Stomach (tissue), 8 donors: ENCODE measurements at regions not wholly inside any gene's neighbourhood (a gene's known extent, or its start where the extent isn't known, plus 50 kb on each side); places are given as distances from the start of the nearest gene placed in this dataset.
A peak's percentile ranks its signal among the peaks of the same experiment; 100 is the strongest.

Source experiments
- DNase-seq, 2 donors: peaks; one replicate each; pipeline versions ENCODE4 v3.0.0 to v3.0.0-alpha.2; 2013 to 2019
- H3K27ac ChIP-seq, 5 donors: fragments of 200-600 bp in 4 of 5; sonication (generic) in 4 of 5; one replicate each; pipeline ENCODE4 v1.5.1; 2013 to 2019; ENCODE audit warnings: mild to moderate bottlenecking in 1 of 5, moderate library complexity in 1 of 5
- H3K27me3 ChIP-seq, 3 donors: fragments of 200-600 bp; sonication (generic); one replicate each; pipeline ENCODE4 v1.5.1; 2017 to 2019; ENCODE audit warnings: mixed run types in 1 of 3
- H3K36me3 ChIP-seq, 4 donors: fragments of 200-600 bp; sonication (generic); 1 replicate in 3 of 4; 2 replicates in 1 of 4; pipeline ENCODE4 v1.5.1; 2016 to 2019
- H3K4me1 ChIP-seq, 4 donors: fragments of 200-600 bp; sonication (generic); one replicate each; pipeline ENCODE4 v1.5.1; 2016 to 2019
- H3K4me3 ChIP-seq, 4 donors: fragments of 200-600 bp; sonication (generic) in 3 of 4; one replicate each; pipeline ENCODE4 v1.5.1; 2016 to 2019; ENCODE audit warnings: mild to moderate bottlenecking in 1 of 4
- H3K9me3 ChIP-seq, 4 donors: fragments of 200-600 bp; sonication (generic); one replicate each; pipeline ENCODE4 v1.5.1; 2016 to 2019
- CTCF ChIP-seq, 7 experiments: fragments of 450-650 bp in 4 of 7; fragments of 200-600 bp in 3 of 7; sonication (generic) in 3 of 7; IDR thresholded peaks; one replicate each; pipeline ENCODE4 v1.5.1; 2016 to 2019; ENCODE audit warnings: antibody characterized with exemption in 7 of 7, control low read depth in 2 of 7, mild to moderate bottlenecking in 1 of 7
- EP300 ChIP-seq: sonication (generic); formaldehyde crosslinking; IDR thresholded peaks from one replicate; pipeline ENCODE4 v1.6.1; 2017; ENCODE audit warnings: antibody characterized with exemption
- POLR2A ChIP-seq, 4 donors: fragments of 450-650 bp; IDR thresholded peaks; one replicate each; pipeline ENCODE4 v1.6.1; 2016; ENCODE audit warnings: antibody characterized with exemption in 4 of 4, control low read depth in 2 of 4, mild to moderate bottlenecking in 1 of 4, moderate library complexity in 1 of 4
- POLR2AphosphoS5 ChIP-seq, 3 donors: sonication (generic); formaldehyde crosslinking; IDR thresholded peaks; one replicate each; pipeline ENCODE4 v1.6.1; 2016; ENCODE audit warnings: antibody characterized with exemption in 3 of 3
- WGBS, 5 donors: extraction: QIAGEN DNeasy Blood & Tissue Kit in 3 of 5; methylation state at CpG; one replicate each; pipeline versions ENCODE4 v1.1.5 to v1.1.7; 2013 to 2018; 5-methylcytosine and 5-hydroxymethylcytosine counted together
- intact Hi-C: fragments of 100-400 bp; cut with DNase I; formaldehyde crosslinking; loops from one replicate; pipeline ENCODE4 v1.15.1; 2023; ENCODE audit warnings: low total_unique reads
- donor health status: healthy with polysubstance abuse.
- donor health status: Bipolar disorder and iron deficiency.
- donor health status: healthy.

GRCh38 chr1:50326026-50326425, 97.2 kb downstream of the DMRTA2 start:
- H3K9me3 ChIP-seq: no peaks in the 10 kb centered on the region
- intact Hi-C loops: no loop called here
- no peaks in the 10 kb centered on the region for H3K4me1 ChIP-seq
- no peak overlapping the region for H3K27ac ChIP-seq
- WGBS, 5 donors: 90 to 95% (median 93%) methylated on average over 17 of the region's 17 CpGs
- no peak for TF ChIP-seq POLR2A (IDR thresholded peaks at IDR 0.05)
- TF ChIP-seq POLR2AphosphoS5 (IDR thresholded peaks at IDR 0.05): no peak
- TF ChIP-seq CTCF (IDR thresholded peaks at IDR 0.05): no peak
- peaks cover 0 to 24% (median 0%) of the 10 kb centered on the region in 3 donors for H3K27me3 ChIP-seq
- DNase-seq: no peak
- no peak overlapping the region for H3K4me3 ChIP-seq
- H3K36me3 ChIP-seq: no peaks in the 10 kb centered on the region

- H3K4me1 ChIP-seq: no peaks in the 10 kb centered on the region
- 37 to 84% (median 55%) methylated on average over 2 of the region's 2 CpGs for WGBS, 5 donors
- H3K9me3 ChIP-seq: no peaks in the 10 kb centered on the region
- TF ChIP-seq POLR2A (IDR thresholded peaks at IDR 0.05) (no peak), EP300 (no peak), CTCF (IDR thresholded peaks at IDR 0.05) (no peak), POLR2AphosphoS5 (IDR thresholded peaks at IDR 0.05) (no peak)
- peaks cover 0 to 13% (median 0%) of the 10 kb centered on the region in 3 donors for H3K27me3 ChIP-seq
- intact Hi-C loops: no loop called here
- no peak for DNase-seq
- H3K4me3 ChIP-seq: no peak overlapping the region
- H3K36me3 ChIP-seq: no peaks in the 10 kb centered on the region
- no peak overlapping the region for H3K27ac ChIP-seq
Measured at GRCh38 chr1:50322579-50322978, 100.7 kb downstream of the DMRTA2 start.

GRCh38 chr1:50318428-50318827, 104.8 kb downstream of the DMRTA2 start:
- peaks cover 0 to 4% (median 0%) of the 10 kb centered on the region in 3 donors for H3K27me3 ChIP-seq
- H3K36me3 ChIP-seq: no peaks in the 10 kb centered on the region
- TF ChIP-seq POLR2A (IDR thresholded peaks at IDR 0.05) (no peak), POLR2AphosphoS5 (IDR thresholded peaks at IDR 0.05) (no peak), CTCF (IDR thresholded peaks at IDR 0.05) (no peak), EP300 (no peak)
- no peaks in the 10 kb centered on the region for H3K9me3 ChIP-seq
- H3K4me3 ChIP-seq: no peak overlapping the region
- H3K27ac ChIP-seq: no peak overlapping the region
- no peaks in the 10 kb centered on the region for H3K4me1 ChIP-seq
- no peak for DNase-seq
- intact Hi-C loops: no loop called here

GRCh38 chr1:50308878-50309277, 114.4 kb downstream of the DMRTA2 start:
- intact Hi-C loops: no loop called here
- no peak overlapping the region for H3K4me3 ChIP-seq
- H3K36me3 ChIP-seq: no peaks in the 10 kb centered on the region
- 4 to 13% (median 12%) methylated on average over 6 of the region's 6 CpGs for WGBS, 5 donors
- DNase-seq: peak in 1 of 2 donors; percentile 86
- no peaks in the 10 kb centered on the region for H3K4me1 ChIP-seq
- H3K27ac ChIP-seq: no peak overlapping the region
- peaks cover 0 to 6% (median 0%) of the 10 kb centered on the region in 3 donors for H3K27me3 ChIP-seq
- no peaks in the 10 kb centered on the region for H3K9me3 ChIP-seq
- no peak for TF ChIP-seq POLR2AphosphoS5 (IDR thresholded peaks at IDR 0.05)

GRCh38 chr1:50305808-50306207, 117.4 kb downstream of the DMRTA2 start:
- intact Hi-C loops: no loop called here
- H3K27me3 ChIP-seq: peaks cover 0 to 3% (median 0%) of the 10 kb centered on the region in 3 donors
- H3K4me1 ChIP-seq: no peaks in the 10 kb centered on the region
- H3K4me3 ChIP-seq: no peak overlapping the region
- DNase-seq: no peak
- 25 to 51% (median 45%) methylated on average over 1 of the region's 1 CpG for WGBS, 5 donors
- no peak for TF ChIP-seq POLR2A (IDR thresholded peaks at IDR 0.05)
- TF ChIP-seq CTCF (IDR thresholded peaks at IDR 0.05): no peak
- TF ChIP-seq EP300: no peak
- no peak for TF ChIP-seq POLR2AphosphoS5 (IDR thresholded peaks at IDR 0.05)
- no peaks in the 10 kb centered on the region for H3K9me3 ChIP-seq
- no peak overlapping the region for H3K27ac ChIP-seq
- no peaks in the 10 kb centered on the region for H3K36me3 ChIP-seq
